GM12875 (cell line): ENCODE measurements at regions not wholly inside any gene's neighbourhood (a gene's known extent, or its start where the extent isn't known, plus 50 kb on each side); places are given as distances from the start of the nearest gene placed in this dataset.

ENCODE experiments used
- H3K4me3 ChIP-seq: one replicate; pipeline ENCODE4 v1.5.1; 2011; ENCODE audit warnings: low read depth, low read length, control low read depth
- TF ChIP-seq, protein P1 (sequence below): IDR thresholded peaks from 2 replicates; pipeline ENCODE4 v1.5.1; 2011; ENCODE audit warnings: low read depth, mild to moderate bottlenecking, control low read depth, inconsistent platforms, low read length, moderate library complexity, borderline replicate concordance; ENCODE audit not compliant: insufficient read depth

DNA sequence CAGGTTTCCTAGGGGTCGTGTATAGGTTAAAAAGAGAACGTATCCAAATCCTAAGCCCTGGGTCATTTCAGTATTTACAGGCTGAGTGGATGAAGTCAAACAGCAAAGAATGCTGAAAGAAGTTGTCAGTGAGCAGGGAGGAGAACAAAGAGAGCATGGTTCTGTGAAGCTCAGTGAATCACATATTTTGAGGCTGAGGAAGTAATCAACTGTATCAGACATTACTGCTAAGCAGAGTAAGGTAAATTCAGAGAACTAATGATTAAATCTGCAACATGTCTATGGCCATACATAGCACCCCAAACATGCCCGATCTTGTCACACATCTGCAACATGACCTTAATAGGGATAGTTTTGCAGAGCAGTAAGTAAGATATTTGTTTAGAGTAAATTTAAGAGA lies 1130.3 kb downstream of the RAPGEF2 start:
- H3K4me3 ChIP-seq, result no peak overlapping the region
- TF ChIP-seq, protein P1, sequence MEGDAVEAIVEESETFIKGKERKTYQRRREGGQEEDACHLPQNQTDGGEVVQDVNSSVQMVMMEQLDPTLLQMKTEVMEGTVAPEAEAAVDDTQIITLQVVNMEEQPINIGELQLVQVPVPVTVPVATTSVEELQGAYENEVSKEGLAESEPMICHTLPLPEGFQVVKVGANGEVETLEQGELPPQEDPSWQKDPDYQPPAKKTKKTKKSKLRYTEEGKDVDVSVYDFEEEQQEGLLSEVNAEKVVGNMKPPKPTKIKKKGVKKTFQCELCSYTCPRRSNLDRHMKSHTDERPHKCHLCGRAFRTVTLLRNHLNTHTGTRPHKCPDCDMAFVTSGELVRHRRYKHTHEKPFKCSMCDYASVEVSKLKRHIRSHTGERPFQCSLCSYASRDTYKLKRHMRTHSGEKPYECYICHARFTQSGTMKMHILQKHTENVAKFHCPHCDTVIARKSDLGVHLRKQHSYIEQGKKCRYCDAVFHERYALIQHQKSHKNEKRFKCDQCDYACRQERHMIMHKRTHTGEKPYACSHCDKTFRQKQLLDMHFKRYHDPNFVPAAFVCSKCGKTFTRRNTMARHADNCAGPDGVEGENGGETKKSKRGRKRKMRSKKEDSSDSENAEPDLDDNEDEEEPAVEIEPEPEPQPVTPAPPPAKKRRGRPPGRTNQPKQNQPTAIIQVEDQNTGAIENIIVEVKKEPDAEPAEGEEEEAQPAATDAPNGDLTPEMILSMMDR, result no peak

DNA sequence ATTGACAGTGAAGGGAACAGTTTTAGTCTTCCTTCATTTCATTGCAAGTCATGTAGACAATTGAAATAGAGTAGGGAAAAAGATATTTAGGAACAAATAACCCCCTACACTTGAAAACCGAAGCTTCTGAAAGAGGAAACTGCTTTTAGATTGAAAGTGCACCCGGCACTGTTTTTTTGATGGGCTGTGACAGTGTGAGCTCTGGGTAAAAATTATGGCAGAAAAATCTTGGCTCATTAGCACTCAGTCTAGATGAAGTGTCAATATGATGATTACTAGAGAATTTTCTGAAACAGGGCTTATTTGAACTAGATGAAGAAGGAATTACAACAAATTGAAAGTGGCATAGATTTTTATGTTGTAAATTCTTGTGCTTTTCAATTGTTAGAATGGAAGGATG lies 1132.4 kb downstream of the RAPGEF2 start:
- H3K4me3 ChIP-seq, result no peak overlapping the region
- TF ChIP-seq, protein P1, result no peak

DNA sequence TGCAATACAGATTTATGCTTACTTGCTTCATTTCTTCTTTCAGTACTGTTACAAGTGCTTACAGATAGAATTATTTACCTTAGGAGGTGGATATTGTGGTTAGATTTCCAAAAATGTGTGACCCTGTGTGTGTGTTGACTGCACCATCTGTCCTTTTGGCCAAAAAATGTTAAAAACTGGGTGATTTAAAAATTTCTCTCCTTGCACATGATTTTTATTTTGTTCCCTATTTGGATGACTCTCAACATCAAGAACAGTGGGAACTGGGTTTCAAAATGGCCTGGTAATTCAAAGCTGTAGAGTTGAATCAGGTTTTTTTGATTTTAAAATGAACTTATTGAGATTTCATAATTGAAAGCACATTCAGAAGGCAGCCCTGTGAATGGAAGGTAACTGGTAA lies 1132.9 kb downstream of the RAPGEF2 start:
- H3K4me3 ChIP-seq, result no peak overlapping the region
- TF ChIP-seq, protein P1, result no peak

DNA sequence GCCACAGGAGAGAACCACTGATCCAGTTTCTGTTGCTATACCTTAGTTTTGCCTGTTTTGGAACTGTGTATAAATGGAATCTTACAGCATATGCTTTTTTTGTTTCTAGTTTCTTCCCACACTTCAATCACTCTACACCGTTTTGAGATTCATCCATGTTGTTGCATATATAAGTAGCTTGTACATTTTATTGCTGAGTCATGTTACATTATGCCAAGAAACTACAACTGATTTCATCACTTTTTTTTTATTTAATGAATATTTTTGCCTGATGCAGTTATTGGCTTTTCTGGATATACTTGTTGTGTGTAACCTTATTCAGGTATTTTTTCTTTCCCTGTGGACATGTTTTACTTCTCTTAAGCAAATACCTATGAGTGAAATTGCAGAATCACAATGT lies 1135.9 kb downstream of the RAPGEF2 start:
- TF ChIP-seq, protein P1, result no peak
- no peak overlapping the region for H3K4me3 ChIP-seq

DNA sequence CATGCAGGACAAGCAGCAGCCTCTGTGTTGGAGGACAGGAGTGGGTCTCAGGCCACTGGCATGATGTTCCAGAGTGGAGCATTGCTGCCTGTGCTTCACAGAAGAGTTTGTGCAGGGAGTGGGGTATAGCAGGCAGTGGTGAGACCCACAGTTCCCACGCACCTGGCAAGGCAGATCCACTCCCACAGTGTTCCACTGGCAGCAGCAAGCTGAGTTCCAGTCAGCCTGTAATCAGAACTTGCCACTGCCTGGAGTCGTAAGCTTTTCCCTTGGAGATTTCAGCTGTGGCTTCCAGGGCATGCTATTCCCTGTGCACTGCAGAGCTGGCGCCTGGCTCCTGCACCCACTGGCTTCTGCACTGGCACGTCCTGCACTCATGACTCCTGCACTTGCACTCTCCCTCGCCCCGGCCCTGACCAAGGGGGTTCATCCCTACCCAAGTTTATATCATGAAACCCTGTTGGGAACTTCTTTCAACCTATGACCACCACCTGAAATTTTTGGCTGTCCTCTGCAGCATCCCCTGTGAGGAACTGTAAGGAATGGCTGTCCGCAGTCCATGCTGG lies 1144.3 kb downstream of the RAPGEF2 start:
- H3K4me3 ChIP-seq, result no peak overlapping the region
- TF ChIP-seq, protein P1, result no peak

DNA sequence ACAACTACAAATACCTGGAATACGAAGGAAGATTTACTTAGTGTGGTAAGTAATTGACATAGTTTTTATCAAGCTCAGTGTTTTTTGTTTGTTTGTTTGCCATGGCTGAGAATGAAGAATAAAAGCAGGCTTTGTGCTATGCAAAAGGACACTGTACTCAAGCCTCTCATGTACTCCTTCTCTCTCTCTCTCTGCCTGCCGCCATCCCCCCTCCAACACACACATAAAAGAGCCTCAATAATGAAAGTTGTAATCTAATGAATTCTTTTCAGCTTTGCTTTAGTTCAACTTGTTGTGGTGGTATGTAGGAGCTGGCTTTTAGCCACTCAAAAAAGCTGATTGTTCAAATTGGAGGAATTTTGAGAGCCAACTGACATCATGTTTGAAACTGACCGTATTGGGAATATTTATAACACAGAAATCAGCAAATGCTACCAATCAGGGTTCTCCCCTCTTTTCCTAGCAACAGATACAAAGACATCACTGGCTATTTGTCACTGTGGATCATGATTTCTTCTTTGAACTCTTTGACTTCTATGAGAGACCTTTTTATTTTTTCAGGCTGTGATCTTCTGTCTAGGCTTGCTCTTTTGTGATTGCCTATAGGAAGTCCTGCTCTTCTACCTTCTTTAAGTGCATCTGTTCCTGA lies 1148.8 kb downstream of the RAPGEF2 start:
- H3K4me3 ChIP-seq, result no peak overlapping the region
- TF ChIP-seq, protein P1, result no peak

DNA sequence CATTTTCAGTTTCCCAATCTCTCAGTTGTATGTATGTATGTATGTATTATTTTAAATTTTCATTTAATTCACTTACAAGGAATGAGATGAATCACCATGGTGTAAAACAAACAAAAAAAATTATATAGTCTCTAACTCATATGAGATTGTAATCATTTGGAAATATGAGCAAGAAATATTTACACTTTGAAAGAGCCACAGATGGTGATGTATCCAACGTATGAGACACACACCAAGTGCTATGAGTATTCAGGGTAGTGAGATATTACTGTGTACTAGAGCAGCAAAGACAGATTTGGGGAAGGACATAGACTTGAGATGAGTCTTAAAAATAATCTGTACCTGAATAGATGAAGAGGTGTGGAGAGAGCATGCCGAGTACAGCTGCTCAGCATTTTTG lies 1154.4 kb downstream of the RAPGEF2 start:
- H3K4me3 ChIP-seq, result no peak overlapping the region
- TF ChIP-seq, protein P1, result no peak
